A549 (cell line): ENCODE measurements at regions not wholly inside any gene's neighbourhood (a gene's known extent, or its start where the extent isn't known, plus 50 kb on each side); places are given as distances from the start of the nearest gene placed in this dataset.

Source experiments
- ATAC-seq, 2 experiments: fragments of 200-7000 bp in 1 of 2; fragments of >200 bp in 1 of 2; cut with Nextera tagmentation in 1 of 2; cut with Tn5 transposase in 1 of 2; 3 replicates each; pipeline versions ENCODE4 v1.8.0 to v1.9.1; 2018 to 2020; ENCODE audit warnings: mild to moderate bottlenecking in 1 of 2, moderate library complexity in 1 of 2
- CTCF ChIA-PET: fragments of 300-600 bp; sonication (Branson Sonifier 250); formaldehyde crosslinking; extraction: SDS; loops from one replicate; lab custom pipeline; 2021; ENCODE audit warnings: antibody characterized with exemption, inconsistent platforms; lab: Yijun Ruan, JAX
- POLR2A ChIA-PET: fragments of 350-600 bp; formaldehyde crosslinking; extraction: SDS; loops from one replicate; lab custom pipeline; 2021; ENCODE audit warnings: antibody characterized with exemption, inconsistent platforms; lab: Yijun Ruan, JAX
- DNase-seq, 2 experiments: peaks; one replicate each; pipeline versions ENCODE4 v3.0.0 to v3.0.0-alpha.2; 2011 to 2016; ENCODE audit warnings: low read depth in 1 of 2, low spot score in 1 of 2
- FAIRE-seq: peaks from 2 replicates; lab custom pipeline; 2011; peaks lifted over from hg19 to GRCh38; lab: Jason Lieb, UNC
- H3K27ac ChIP-seq, 2 experiments: fragments of >200 bp; sonication (Bioruptor Twin); formaldehyde crosslinking; 3 replicates each; pipeline ENCODE4 v1.5.1; 2016 to 2017
- H3K4me1 ChIP-seq: fragments of >200 bp; sonication (Bioruptor Twin); formaldehyde crosslinking; 3 replicates; pipeline ENCODE4 v1.6.1; 2016
- H3K4me2 ChIP-seq: fragments of >200 bp; sonication (Bioruptor Twin); formaldehyde crosslinking; 3 replicates; pipeline ENCODE4 v1.6.1; 2016
- H3K4me3 ChIP-seq: fragments of >200 bp; sonication (Bioruptor Twin); formaldehyde crosslinking; 3 replicates; pipeline ENCODE4 v1.5.1; 2016
- H3K9me3 ChIP-seq: fragments of >200 bp; sonication (Bioruptor Twin); formaldehyde crosslinking; 3 replicates; pipeline ENCODE4 v1.6.1; 2016
- BHLHE40 ChIP-seq: IDR thresholded peaks from 2 replicates; pipeline ENCODE4 v1.6.1; 2012; ENCODE audit warnings: low read depth, low read length, inconsistent platforms
- CBX2 ChIP-seq: fragments of 200-600 bp; sonication (generic); IDR thresholded peaks from 2 replicates; pipeline ENCODE4 v1.6.1; 2016; ENCODE audit warnings: low read depth, mild to moderate bottlenecking, borderline replicate concordance
- CEBPB ChIP-seq, 2 experiments: fragments of >200 bp in 1 of 2; sonication (Bioruptor Twin) in 1 of 2; formaldehyde crosslinking in 1 of 2; IDR thresholded peaks; 2 replicates each; pipeline ENCODE4 v1.6.1; 2012 to 2016
- ELK1 ChIP-seq: fragments of 150-350 bp; IDR thresholded peaks from 2 replicates; pipeline ENCODE4 v1.6.1; 2014; ENCODE audit warnings: low read depth, mild to moderate bottlenecking, low read length
- ESRRA ChIP-seq: fragments of 150-350 bp; IDR thresholded peaks from 2 replicates; pipeline ENCODE4 v1.6.1; 2014; ENCODE audit warnings: mild to moderate bottlenecking, low read length, borderline replicate concordance
- FOSB ChIP-seq: fragments of 250-450 bp; sonication (Bioruptor Pico); IDR thresholded peaks from 2 replicates; pipeline ENCODE4 v1.5.0; 2020; ENCODE audit warnings: mild to moderate bottlenecking, moderate library complexity
- GATA3 ChIP-seq: IDR thresholded peaks from 2 replicates; pipeline ENCODE4 v1.6.1; 2012; ENCODE audit warnings: borderline replicate concordance
- HDAC2 ChIP-seq: fragments of 200-600 bp; sonication (generic); IDR thresholded peaks from 2 replicates; pipeline ENCODE4 v1.6.1; 2016
- HEYL ChIP-seq: fragments of 250-450 bp; sonication (Bioruptor Pico); IDR thresholded peaks from 2 replicates; pipeline ENCODE4 v1.8.0; 2021; ENCODE audit warnings: mild to moderate bottlenecking, moderate library complexity
- HOXA7 ChIP-seq: fragments of 250-450 bp; sonication (Bioruptor Pico); IDR thresholded peaks from 2 replicates; pipeline ENCODE4 v1.5.0; 2020; ENCODE audit warnings: mild to moderate bottlenecking, moderate library complexity
- MAFK ChIP-seq: fragments of 450-650 bp; IDR thresholded peaks from 2 replicates; pipeline ENCODE4 v1.6.1; 2014; ENCODE audit not compliant: partially characterized antibody
- MAZ ChIP-seq: fragments of 150-350 bp; IDR thresholded peaks from 2 replicates; pipeline ENCODE4 v1.6.1; 2014; ENCODE audit warnings: antibody characterized with exemption, low read depth, low read length, borderline replicate concordance
- NFE2L2 ChIP-seq: fragments of 150-350 bp; conservative IDR thresholded peaks from 2 replicates; pipeline ENCODE4 v1.6.1; 2014; ENCODE audit warnings: low read length
- NR3C1 ChIP-seq: fragments of >200 bp; sonication (Bioruptor Twin); formaldehyde crosslinking; IDR thresholded peaks from 3 replicates; pipeline ENCODE4 v1.6.1; 2017
- POLR2AphosphoS2 ChIP-seq: conservative IDR thresholded peaks from 2 replicates; pipeline ENCODE4 v1.6.1; 2012; ENCODE audit warnings: low read length, improper control_type of control experiment, inconsistent platforms
- RARB ChIP-seq: fragments of 250-450 bp; sonication (Bioruptor Pico); IDR thresholded peaks from 2 replicates; pipeline ENCODE4 v1.8.0; 2021; ENCODE audit warnings: mild to moderate bottlenecking, moderate library complexity
- RCOR1 ChIP-seq: fragments of 150-350 bp; IDR thresholded peaks from 2 replicates; pipeline ENCODE4 v1.6.1; 2014; ENCODE audit warnings: antibody characterized with exemption, low read length, low read depth
- RNF2 ChIP-seq: fragments of 200-600 bp; sonication (generic); IDR thresholded peaks from 2 replicates; pipeline ENCODE4 v1.6.1; 2016; ENCODE audit warnings: low read depth, mild to moderate bottlenecking, antibody characterized with exemption, moderate library complexity, borderline replicate concordance
- TP53 ChIP-seq: fragments of 250-450 bp; sonication (Bioruptor Pico); IDR thresholded peaks from 2 replicates; pipeline ENCODE4 v1.5.0; 2021; ENCODE audit warnings: mild to moderate bottlenecking, moderate library complexity
- USF2 ChIP-seq: fragments of 450-650 bp; IDR thresholded peaks from 2 replicates; pipeline ENCODE4 v1.6.1; 2014; ENCODE audit warnings: antibody characterized with exemption
- ZC3H11A ChIP-seq: fragments of 450-650 bp; IDR thresholded peaks from 2 replicates; pipeline ENCODE4 v1.6.1; 2014; ENCODE audit warnings: antibody characterized with exemption, mild to moderate bottlenecking
- ZSCAN20 ChIP-seq: fragments of 250-450 bp; sonication (Bioruptor Pico); IDR thresholded peaks from 2 replicates; pipeline ENCODE4 v1.8.0; 2022; ENCODE audit warnings: mild to moderate bottlenecking, moderate library complexity
- WGBS: methylation state at CpG from one replicate; pipeline ENCODE4 v1.1.6; 2017; ENCODE audit errors: missing lambda C conversion rate; 5-methylcytosine and 5-hydroxymethylcytosine counted together
- TF ChIP-seq, protein P1 (sequence below): fragments of 250-450 bp; sonication (Bioruptor Pico); IDR thresholded peaks from 2 replicates; pipeline ENCODE4 v1.5.0; 2020; ENCODE audit warnings: low read depth, mild to moderate bottlenecking, moderate library complexity
- TF ChIP-seq, protein P2 (sequence below): IDR thresholded peaks from 2 replicates; pipeline ENCODE4 v1.6.1; 2012
- TF ChIP-seq, protein P3 (sequence below): fragments of >200 bp; sonication (Bioruptor Twin); formaldehyde crosslinking; IDR thresholded peaks from 3 replicates; pipeline ENCODE4 v1.5.1; 2016
- TF ChIP-seq, protein P4 (sequence below): fragments of >200 bp; sonication (Bioruptor Twin); formaldehyde crosslinking; IDR thresholded peaks from 3 replicates; pipeline ENCODE4 v1.6.1; 2016

- ATAC-seq (no peak), DNase-seq (no peak), FAIRE-seq (no peak)
- ChIA-PET POLR2A (no interaction called here), CTCF (interaction anchor here (1.1 to 1.3 kb wide), 2 partner anchors 10 to 11 kb away, joined by 3 read pairs; no protein-coding TSS in a partner anchor)
- Histone ChIP-seq H3K27ac (no peak overlapping the region), H3K9me3 (no peaks in the 10 kb centered on the region), H3K4me2 (no peak overlapping the region), H3K4me1 (no peaks in the 10 kb centered on the region), H3K4me3 (no peak overlapping the region)
- 55% methylated on average over 7 of the region's 7 CpGs for WGBS
- TF ChIP-seq MAZ (no peak), HDAC2 (no peak), RARB (CRISPR knock-in tag) (no peak), ESRRA (no peak), USF2 (no peak), ZSCAN20 (no peak), CEBPB (IDR thresholded peaks at IDR 0.05) (no peak), ELK1 (no peak), NFE2L2 (no peak), RNF2 (no peak), BHLHE40 (no peak), HEYL (no peak)
- TF ChIP-seq, protein P1, sequence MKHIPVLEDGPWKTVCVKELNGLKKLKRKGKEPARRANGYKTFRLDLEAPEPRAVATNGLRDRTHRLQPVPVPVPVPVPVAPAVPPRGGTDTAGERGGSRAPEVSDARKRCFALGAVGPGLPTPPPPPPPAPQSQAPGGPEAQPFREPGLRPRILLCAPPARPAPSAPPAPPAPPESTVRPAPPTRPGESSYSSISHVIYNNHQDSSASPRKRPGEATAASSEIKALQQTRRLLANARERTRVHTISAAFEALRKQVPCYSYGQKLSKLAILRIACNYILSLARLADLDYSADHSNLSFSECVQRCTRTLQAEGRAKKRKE (CRISPR knock-in tag): no peak
- TF ChIP-seq, protein P2, sequence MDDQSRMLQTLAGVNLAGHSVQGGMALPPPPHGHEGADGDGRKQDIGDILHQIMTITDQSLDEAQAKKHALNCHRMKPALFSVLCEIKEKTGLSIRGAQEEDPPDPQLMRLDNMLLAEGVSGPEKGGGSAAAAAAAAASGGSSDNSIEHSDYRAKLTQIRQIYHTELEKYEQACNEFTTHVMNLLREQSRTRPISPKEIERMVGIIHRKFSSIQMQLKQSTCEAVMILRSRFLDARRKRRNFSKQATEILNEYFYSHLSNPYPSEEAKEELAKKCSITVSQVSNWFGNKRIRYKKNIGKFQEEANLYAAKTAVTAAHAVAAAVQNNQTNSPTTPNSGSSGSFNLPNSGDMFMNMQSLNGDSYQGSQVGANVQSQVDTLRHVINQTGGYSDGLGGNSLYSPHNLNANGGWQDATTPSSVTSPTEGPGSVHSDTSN: no peak
Measured at GRCh38 chr18:27695052-27695451, 481.9 kb downstream of the CDH2 start.

DNA sequence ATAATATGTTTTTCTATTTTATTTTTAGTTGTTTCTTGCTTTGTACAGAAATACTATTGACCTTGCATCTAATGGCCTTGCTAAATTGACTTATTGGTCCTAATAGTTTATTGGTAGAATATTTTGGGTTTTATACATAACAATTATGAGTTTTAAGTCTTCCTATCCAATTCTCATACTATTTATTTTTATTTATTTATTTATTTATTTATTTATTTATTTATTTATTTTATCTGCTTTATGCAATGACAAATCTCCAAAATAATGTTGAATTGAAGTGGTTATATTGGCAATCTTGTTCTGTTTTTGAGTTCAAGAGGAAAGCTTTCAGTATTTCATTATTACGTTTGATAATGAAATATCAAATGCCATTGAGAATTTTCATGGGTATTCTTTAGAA lies 488.3 kb downstream of the CDH2 start:
- POLR2A ChIA-PET: no interaction called here
- TF ChIP-seq NR3C1: no peak
- TF ChIP-seq RARB (CRISPR knock-in tag): no peak
- TF ChIP-seq ZC3H11A: peak; percentile 40
- TF ChIP-seq, all 56 proteins: peak for 1
- no peak for FAIRE-seq
- CTCF ChIA-PET: no interaction called here
- H3K4me2 ChIP-seq: no peak overlapping the region
- DNase-seq: no peak
- no peaks in the 10 kb centered on the region for H3K4me1 ChIP-seq
- H3K9me3 ChIP-seq: no peaks in the 10 kb centered on the region; the same call in 2 of the 3 replicates
- WGBS: 21% methylated on average over 1 of the region's 1 CpG
- no peak overlapping the region for H3K27ac ChIP-seq
- ATAC-seq: no peak
- H3K4me3 ChIP-seq: no peak overlapping the region

GRCh38 chr18:27687351-27687979 lies 489.5 kb downstream of the CDH2 start:
- POLR2A ChIA-PET: no interaction called here
- H3K27ac ChIP-seq: no peak overlapping the region
- H3K4me2 ChIP-seq: no peak overlapping the region
- CTCF ChIA-PET: no interaction called here
- ATAC-seq (no peak), FAIRE-seq (no peak), DNase-seq (no peak)
- no peak overlapping the region for H3K4me3 ChIP-seq
- H3K4me1 ChIP-seq: no peaks in the 10 kb centered on the region
- no peaks in the 10 kb centered on the region; the same call in 2 of the 3 replicates for H3K9me3 ChIP-seq
- TF ChIP-seq ZSCAN20 (no peak), RCOR1 (no peak), HOXA7 (CRISPR knock-in tag) (no peak), FOSB (CRISPR knock-in tag) (no peak), NFE2L2 (no peak), TP53 (CRISPR knock-in tag) (no peak), GATA3 (no peak), RNF2 (no peak), MAFK (no peak), POLR2AphosphoS2 (no peak), CBX2 (no peak)
- TF ChIP-seq, protein P3, sequence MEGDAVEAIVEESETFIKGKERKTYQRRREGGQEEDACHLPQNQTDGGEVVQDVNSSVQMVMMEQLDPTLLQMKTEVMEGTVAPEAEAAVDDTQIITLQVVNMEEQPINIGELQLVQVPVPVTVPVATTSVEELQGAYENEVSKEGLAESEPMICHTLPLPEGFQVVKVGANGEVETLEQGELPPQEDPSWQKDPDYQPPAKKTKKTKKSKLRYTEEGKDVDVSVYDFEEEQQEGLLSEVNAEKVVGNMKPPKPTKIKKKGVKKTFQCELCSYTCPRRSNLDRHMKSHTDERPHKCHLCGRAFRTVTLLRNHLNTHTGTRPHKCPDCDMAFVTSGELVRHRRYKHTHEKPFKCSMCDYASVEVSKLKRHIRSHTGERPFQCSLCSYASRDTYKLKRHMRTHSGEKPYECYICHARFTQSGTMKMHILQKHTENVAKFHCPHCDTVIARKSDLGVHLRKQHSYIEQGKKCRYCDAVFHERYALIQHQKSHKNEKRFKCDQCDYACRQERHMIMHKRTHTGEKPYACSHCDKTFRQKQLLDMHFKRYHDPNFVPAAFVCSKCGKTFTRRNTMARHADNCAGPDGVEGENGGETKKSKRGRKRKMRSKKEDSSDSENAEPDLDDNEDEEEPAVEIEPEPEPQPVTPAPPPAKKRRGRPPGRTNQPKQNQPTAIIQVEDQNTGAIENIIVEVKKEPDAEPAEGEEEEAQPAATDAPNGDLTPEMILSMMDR: no peak
- TF ChIP-seq, protein P4, sequence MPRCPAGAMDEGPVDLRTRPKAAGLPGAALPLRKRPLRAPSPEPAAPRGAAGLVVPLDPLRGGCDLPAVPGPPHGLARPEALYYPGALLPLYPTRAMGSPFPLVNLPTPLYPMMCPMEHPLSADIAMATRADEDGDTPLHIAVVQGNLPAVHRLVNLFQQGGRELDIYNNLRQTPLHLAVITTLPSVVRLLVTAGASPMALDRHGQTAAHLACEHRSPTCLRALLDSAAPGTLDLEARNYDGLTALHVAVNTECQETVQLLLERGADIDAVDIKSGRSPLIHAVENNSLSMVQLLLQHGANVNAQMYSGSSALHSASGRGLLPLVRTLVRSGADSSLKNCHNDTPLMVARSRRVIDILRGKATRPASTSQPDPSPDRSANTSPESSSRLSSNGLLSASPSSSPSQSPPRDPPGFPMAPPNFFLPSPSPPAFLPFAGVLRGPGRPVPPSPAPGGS: no peak
